Tibial nerve (tissue), 3 donors: ENCODE measurements at regions not wholly inside any gene's neighbourhood (a gene's known extent, or its start where the extent isn't known, plus 50 kb on each side); places are given as distances from the start of the nearest gene placed in this dataset.

Source experiments
- POLR2A ChIP-seq, 2 donors: fragments of 450-650 bp; IDR thresholded peaks; one replicate each; pipeline ENCODE4 v1.6.1; 2017; ENCODE audit warnings: antibody characterized with exemption in 2 of 2, mild to moderate bottlenecking in 2 of 2, moderate library complexity in 2 of 2
- TF ChIP-seq, protein P1 (sequence below), 5 experiments: fragments of 200-600 bp in 3 of 5; fragments of 450-650 bp in 2 of 5; sonication (generic) in 3 of 5; IDR thresholded peaks; one replicate each; pipeline ENCODE4 v1.5.1; 2016 to 2019; ENCODE audit warnings: antibody characterized with exemption in 5 of 5, mild to moderate bottlenecking in 3 of 5, moderate library complexity in 2 of 5

GRCh38 chr21:18877917-18878316 is 474.3 kb upstream of the TMPRSS15 start:
- TF ChIP-seq, protein P1, sequence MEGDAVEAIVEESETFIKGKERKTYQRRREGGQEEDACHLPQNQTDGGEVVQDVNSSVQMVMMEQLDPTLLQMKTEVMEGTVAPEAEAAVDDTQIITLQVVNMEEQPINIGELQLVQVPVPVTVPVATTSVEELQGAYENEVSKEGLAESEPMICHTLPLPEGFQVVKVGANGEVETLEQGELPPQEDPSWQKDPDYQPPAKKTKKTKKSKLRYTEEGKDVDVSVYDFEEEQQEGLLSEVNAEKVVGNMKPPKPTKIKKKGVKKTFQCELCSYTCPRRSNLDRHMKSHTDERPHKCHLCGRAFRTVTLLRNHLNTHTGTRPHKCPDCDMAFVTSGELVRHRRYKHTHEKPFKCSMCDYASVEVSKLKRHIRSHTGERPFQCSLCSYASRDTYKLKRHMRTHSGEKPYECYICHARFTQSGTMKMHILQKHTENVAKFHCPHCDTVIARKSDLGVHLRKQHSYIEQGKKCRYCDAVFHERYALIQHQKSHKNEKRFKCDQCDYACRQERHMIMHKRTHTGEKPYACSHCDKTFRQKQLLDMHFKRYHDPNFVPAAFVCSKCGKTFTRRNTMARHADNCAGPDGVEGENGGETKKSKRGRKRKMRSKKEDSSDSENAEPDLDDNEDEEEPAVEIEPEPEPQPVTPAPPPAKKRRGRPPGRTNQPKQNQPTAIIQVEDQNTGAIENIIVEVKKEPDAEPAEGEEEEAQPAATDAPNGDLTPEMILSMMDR (IDR thresholded peaks at IDR 0.05): no peak
- TF ChIP-seq POLR2A (IDR thresholded peaks at IDR 0.05): no peak
